Spleen (tissue), 7 donors: ENCODE measurements at regions not wholly inside any gene's neighbourhood (a gene's known extent, or its start where the extent isn't known, plus 50 kb on each side); places are given as distances from the start of the nearest gene placed in this dataset.

Experiments used
- POLR2A ChIP-seq, 3 donors: fragments of 450-650 bp; IDR thresholded peaks; one replicate each; pipeline ENCODE4 v1.5.1; 2017; ENCODE audit warnings: antibody characterized with exemption in 3 of 3, mild to moderate bottlenecking in 1 of 3
- POLR2AphosphoS5 ChIP-seq, 3 donors: sonication (generic); formaldehyde crosslinking; IDR thresholded peaks; one replicate each; pipeline ENCODE4 v1.5.1; 2017; ENCODE audit warnings: antibody characterized with exemption in 3 of 3
- TF ChIP-seq, protein P1 (sequence below), 11 experiments: fragments of 200-600 bp in 7 of 11; fragments of 450-650 bp in 4 of 11; sonication (generic) in 4 of 11; IDR thresholded peaks in 8 of 11; conservative IDR thresholded peaks in 3 of 11; 1 replicate in 7 of 11; 2 replicates in 4 of 11; pipeline versions ENCODE4 v1.4.0 to v1.8.0; 2016 to 2021; ENCODE audit warnings: antibody characterized with exemption in 11 of 11, inconsistent platforms in 4 of 11, mild to moderate bottlenecking in 1 of 11
- donor health status: DM: no; HTN: no; CAD: no; lungs with moderate emphysema.
- donor health status: DM: no; HTN: no; CAD: no.
- donor health status: DM: no; HTN: no; CAD: no.

DNA sequence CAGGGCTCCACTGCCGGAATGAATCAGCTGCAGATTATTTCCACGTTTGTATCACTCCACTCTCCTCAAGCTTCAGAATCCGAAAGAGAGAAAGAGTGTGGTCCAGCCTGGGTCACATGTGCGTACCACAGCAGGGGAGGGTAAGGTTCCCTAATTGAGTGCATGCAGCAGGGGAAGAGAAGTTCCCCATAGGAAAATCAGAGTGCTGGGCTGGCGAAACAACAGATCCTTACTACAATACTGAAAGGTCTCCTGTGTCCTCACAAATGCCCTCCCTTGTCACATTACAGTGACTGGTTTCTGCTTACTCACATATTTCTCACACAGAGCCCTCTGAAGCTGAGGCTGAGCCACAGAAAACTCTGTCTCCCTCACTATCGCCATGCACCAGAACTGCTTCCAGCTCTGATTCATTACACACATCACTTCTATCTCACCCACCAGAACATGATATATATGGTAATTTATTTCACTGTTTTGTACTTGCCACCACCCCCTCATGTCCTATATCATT, 532.2 kb upstream of the TUSC1 start:
- TF ChIP-seq, protein P1, sequence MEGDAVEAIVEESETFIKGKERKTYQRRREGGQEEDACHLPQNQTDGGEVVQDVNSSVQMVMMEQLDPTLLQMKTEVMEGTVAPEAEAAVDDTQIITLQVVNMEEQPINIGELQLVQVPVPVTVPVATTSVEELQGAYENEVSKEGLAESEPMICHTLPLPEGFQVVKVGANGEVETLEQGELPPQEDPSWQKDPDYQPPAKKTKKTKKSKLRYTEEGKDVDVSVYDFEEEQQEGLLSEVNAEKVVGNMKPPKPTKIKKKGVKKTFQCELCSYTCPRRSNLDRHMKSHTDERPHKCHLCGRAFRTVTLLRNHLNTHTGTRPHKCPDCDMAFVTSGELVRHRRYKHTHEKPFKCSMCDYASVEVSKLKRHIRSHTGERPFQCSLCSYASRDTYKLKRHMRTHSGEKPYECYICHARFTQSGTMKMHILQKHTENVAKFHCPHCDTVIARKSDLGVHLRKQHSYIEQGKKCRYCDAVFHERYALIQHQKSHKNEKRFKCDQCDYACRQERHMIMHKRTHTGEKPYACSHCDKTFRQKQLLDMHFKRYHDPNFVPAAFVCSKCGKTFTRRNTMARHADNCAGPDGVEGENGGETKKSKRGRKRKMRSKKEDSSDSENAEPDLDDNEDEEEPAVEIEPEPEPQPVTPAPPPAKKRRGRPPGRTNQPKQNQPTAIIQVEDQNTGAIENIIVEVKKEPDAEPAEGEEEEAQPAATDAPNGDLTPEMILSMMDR (IDR thresholded peaks at IDR 0.05 in 8 of 11, conservative IDR thresholded peaks at IDR 0.05 in 3 of 11), result no peak
- TF ChIP-seq POLR2AphosphoS5 (IDR thresholded peaks at IDR 0.05) (no peak), POLR2A (IDR thresholded peaks at IDR 0.05) (no peak)
